ENCODE measurements at regions not wholly inside any gene's neighbourhood (a gene's known extent, or its start where the extent isn't known, plus 50 kb on each side); places are given as distances from the start of the nearest gene placed in this dataset.

DNA sequence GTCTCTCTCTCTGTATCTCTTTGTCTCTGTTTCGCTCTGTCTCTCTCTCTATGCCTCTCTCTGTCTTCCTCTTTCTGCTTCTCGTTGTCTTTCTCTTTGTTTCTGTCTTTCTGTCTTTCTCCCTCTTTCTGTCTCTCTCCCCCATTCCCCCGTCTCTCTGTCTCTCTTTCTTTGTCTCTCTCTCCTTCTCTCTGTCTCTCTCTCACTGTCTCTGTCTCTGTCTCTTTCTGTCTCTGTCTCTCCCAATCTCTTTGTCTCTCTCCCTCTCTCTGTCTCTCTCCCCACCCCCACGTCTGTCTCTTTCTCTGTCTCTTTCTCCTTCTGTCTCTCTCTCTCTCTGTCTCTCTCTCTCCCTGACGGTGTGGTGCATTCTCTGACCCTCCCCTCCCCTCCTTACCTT is 71.9 kb upstream of the ZNF516 start:
- TF ChIP-seq POLR2A (IDR thresholded peaks at IDR 0.05; ENCODE audit: control extremely low read depth in 1 of 2, low read depth in 2 of 2, low read length in 2 of 2) (no peak), EZH2 (IDR thresholded peaks at IDR 0.05; ENCODE audit: low read depth, low read length, severe bottlenecking) (no peak), POLR2AphosphoS5 (IDR thresholded peaks at IDR 0.05; ENCODE audit: low read depth, low read length) (no peak), BACH1 (IDR thresholded peaks at IDR 0.05; ENCODE audit: low read length) (no peak), TCF12 (IDR thresholded peaks at IDR 0.05; ENCODE audit: low read depth, low read length) (no peak), YY1 (IDR thresholded peaks at IDR 0.05; ENCODE audit: low read depth, low read length) (no peak)

All from H1 (cell line).